ENCODE measurements at regions not wholly inside any gene's neighbourhood (a gene's known extent, or its start where the extent isn't known, plus 50 kb on each side); places are given as distances from the start of the nearest gene placed in this dataset.

DNA sequence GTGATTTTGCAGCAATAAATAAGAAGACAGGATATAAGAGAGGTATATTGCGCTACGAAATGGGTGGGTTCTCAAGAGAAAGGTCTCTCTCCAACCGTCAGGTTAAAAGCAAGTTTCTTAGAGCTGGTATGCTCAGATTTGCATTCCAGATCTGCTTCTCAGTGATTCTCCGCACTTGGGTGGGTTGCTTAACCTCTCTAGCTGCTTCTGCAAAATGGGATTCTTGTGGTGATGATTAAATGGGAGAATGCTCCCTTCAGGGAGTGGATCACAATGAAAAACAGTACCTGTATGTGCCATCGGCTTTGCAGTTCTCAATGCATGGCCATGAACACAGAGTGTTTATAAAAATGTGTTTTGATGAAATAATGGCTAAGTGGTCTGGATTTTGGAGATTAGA lies 477.7 kb downstream of the TNS1 start:
- TF ChIP-seq CTCF (IDR thresholded peaks at IDR 0.05; ENCODE audit: insufficient read depth, low read length, poor library complexity, severe bottlenecking) (no peak), EZH2phosphoT487 (conservative IDR thresholded peaks at IDR 0.05; ENCODE audit: low read length) (no peak)

All from SU-DHL-6 (cell line).